Smooth muscle cell (in vitro differentiated cells): ENCODE measurements at regions not wholly inside any gene's neighbourhood (a gene's known extent, or its start where the extent isn't known, plus 50 kb on each side); places are given as distances from the start of the nearest gene placed in this dataset.

ENCODE experiments used
- DNase-seq: peaks from one replicate; lab custom pipeline; 2025; ENCODE audit not compliant: unreplicated experiment; lab: John Stamatoyannopoulos, UW
- H2AFZ ChIP-seq: fragments of 200-600 bp; sonication (generic); 2 replicates; pipeline ENCODE4 v1.6.0; 2016; ENCODE audit warnings: antibody characterized with exemption, low read depth, mild to moderate bottlenecking
- H3F3A ChIP-seq: fragments of 200-600 bp; sonication (generic); 2 replicates; pipeline ENCODE4 v1.6.0; 2017; ENCODE audit warnings: antibody characterized with exemption, low read depth
- H3K27ac ChIP-seq: fragments of 200-600 bp; sonication (generic); 2 replicates; pipeline ENCODE4 v1.5.1; 2016; ENCODE audit warnings: low read depth, mild to moderate bottlenecking
- H3K27me3 ChIP-seq: fragments of 200-600 bp; sonication (generic); 2 replicates; pipeline ENCODE4 v1.6.1; 2016; ENCODE audit warnings: low read depth, mild to moderate bottlenecking
- H3K36me3 ChIP-seq: fragments of 200-600 bp; sonication (generic); 2 replicates; pipeline ENCODE4 v1.5.1; 2016; ENCODE audit warnings: low read depth
- H3K4me1 ChIP-seq: fragments of 200-600 bp; sonication (generic); 2 replicates; pipeline ENCODE4 v1.5.1; 2016; ENCODE audit warnings: low read depth
- H3K4me2 ChIP-seq: fragments of 200-600 bp; sonication (generic); 2 replicates; pipeline ENCODE4 v1.6.0; 2016; ENCODE audit warnings: mild to moderate bottlenecking
- H3K4me3 ChIP-seq: fragments of 200-600 bp; sonication (generic); 2 replicates; pipeline ENCODE4 v1.5.1; 2016; ENCODE audit warnings: mild to moderate bottlenecking
- H3K79me2 ChIP-seq: fragments of 200-600 bp; sonication (generic); 2 replicates; pipeline ENCODE4 v1.6.0; 2016; ENCODE audit warnings: low read depth, mild to moderate bottlenecking
- H3K9ac ChIP-seq: fragments of 200-600 bp; sonication (generic); 2 replicates; pipeline ENCODE4 v1.6.0; 2016; ENCODE audit warnings: low read depth
- H3K9me3 ChIP-seq: fragments of 200-600 bp; sonication (generic); replicated peaks from 2 replicates; pipeline ENCODE4 v1.5.1; 2016; ENCODE audit warnings: low read depth
- H4K20me1 ChIP-seq: fragments of 200-600 bp; sonication (generic); 2 replicates; pipeline ENCODE4 v1.6.0; 2016; ENCODE audit warnings: low read depth
- WGBS: methylation state at CpG from one replicate; pipeline ENCODE4 v1.1.7; 2016; ENCODE audit warnings: low lambda C conversion rate; 5-methylcytosine and 5-hydroxymethylcytosine counted together
- TF ChIP-seq, protein P1 (sequence below): fragments of 200-600 bp; sonication (generic); IDR thresholded peaks from 2 replicates; pipeline ENCODE4 v1.5.1; 2017; ENCODE audit warnings: borderline replicate concordance, mild to moderate bottlenecking, antibody characterized with exemption; ENCODE audit not compliant: insufficient read depth, poor library complexity, severe bottlenecking

- peak overlapping the region; percentile 93 for H3K27ac ChIP-seq
- no peaks in the 10 kb centered on the region for H3K36me3 ChIP-seq
- 33% methylated on average over 8 of the region's 8 CpGs for WGBS
- peak overlapping the region; percentile 46 for H3K4me3 ChIP-seq
- no peaks in the 10 kb centered on the region for H3K9me3 ChIP-seq
- TF ChIP-seq, protein P1, sequence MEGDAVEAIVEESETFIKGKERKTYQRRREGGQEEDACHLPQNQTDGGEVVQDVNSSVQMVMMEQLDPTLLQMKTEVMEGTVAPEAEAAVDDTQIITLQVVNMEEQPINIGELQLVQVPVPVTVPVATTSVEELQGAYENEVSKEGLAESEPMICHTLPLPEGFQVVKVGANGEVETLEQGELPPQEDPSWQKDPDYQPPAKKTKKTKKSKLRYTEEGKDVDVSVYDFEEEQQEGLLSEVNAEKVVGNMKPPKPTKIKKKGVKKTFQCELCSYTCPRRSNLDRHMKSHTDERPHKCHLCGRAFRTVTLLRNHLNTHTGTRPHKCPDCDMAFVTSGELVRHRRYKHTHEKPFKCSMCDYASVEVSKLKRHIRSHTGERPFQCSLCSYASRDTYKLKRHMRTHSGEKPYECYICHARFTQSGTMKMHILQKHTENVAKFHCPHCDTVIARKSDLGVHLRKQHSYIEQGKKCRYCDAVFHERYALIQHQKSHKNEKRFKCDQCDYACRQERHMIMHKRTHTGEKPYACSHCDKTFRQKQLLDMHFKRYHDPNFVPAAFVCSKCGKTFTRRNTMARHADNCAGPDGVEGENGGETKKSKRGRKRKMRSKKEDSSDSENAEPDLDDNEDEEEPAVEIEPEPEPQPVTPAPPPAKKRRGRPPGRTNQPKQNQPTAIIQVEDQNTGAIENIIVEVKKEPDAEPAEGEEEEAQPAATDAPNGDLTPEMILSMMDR = no peak
- peak overlapping the region; percentile 84 for H3K4me2 ChIP-seq
- DNase-seq = no peak
- peaks cover 50% of the 10 kb centered on the region for H3K79me2 ChIP-seq
- H3F3A ChIP-seq = peaks cover 19% of the 10 kb centered on the region
- H2AFZ ChIP-seq = no peak overlapping the region
- H3K27me3 ChIP-seq = no peaks in the 10 kb centered on the region
- peaks cover 35% of the 10 kb centered on the region for H4K20me1 ChIP-seq
- H3K9ac ChIP-seq = peak overlapping the region; percentile 81
- H3K4me1 ChIP-seq = peaks cover 60% of the 10 kb centered on the region
Measured at GRCh38 chr9:110125763-110126351, 82.1 kb downstream of the C9orf152 start.

- TF ChIP-seq, protein P1 = no peak
- Histone ChIP-seq H3K9ac (peak overlapping the region; percentile 81), H3K4me1 (peaks cover 67% of the 10 kb centered on the region), H4K20me1 (peaks cover 42% of the 10 kb centered on the region), H3K27ac (peak overlapping the region; percentile 93), H3K9me3 (no peaks in the 10 kb centered on the region), H2AFZ (no peak overlapping the region), H3K4me2 (peak overlapping the region; percentile 84), H3K27me3 (no peaks in the 10 kb centered on the region), H3K4me3 (peak overlapping the region; percentile 46), H3K36me3 (no peaks in the 10 kb centered on the region), H3F3A (peaks cover 19% of the 10 kb centered on the region), H3K79me2 (peaks cover 57% of the 10 kb centered on the region)
- DNase-seq = no peak
- WGBS = 63% methylated on average over 7 of the region's 7 CpGs
Measured at GRCh38 chr9:110126499-110126941, 81.4 kb downstream of the C9orf152 start.

- peaks cover 61% of the 10 kb centered on the region for H3K79me2 ChIP-seq
- no peaks in the 10 kb centered on the region for H3K36me3 ChIP-seq
- H3K27me3 ChIP-seq = no peaks in the 10 kb centered on the region
- peak overlapping the region; percentile 81 for H3K9ac ChIP-seq
- no peak for DNase-seq
- H4K20me1 ChIP-seq = peaks cover 47% of the 10 kb centered on the region
- TF ChIP-seq, protein P1 = no peak
- peaks cover 19% of the 10 kb centered on the region for H3F3A ChIP-seq
- H3K4me1 ChIP-seq = peaks cover 69% of the 10 kb centered on the region
- H3K9me3 ChIP-seq = no peaks in the 10 kb centered on the region
- H3K4me3 ChIP-seq = peak overlapping the region; percentile 46
- WGBS = 29% methylated on average over 23 of the region's 23 CpGs
- H3K27ac ChIP-seq = peak overlapping the region; percentile 93
- H3K4me2 ChIP-seq = peak overlapping the region; percentile 84
- no peak overlapping the region for H2AFZ ChIP-seq
Measured at GRCh38 chr9:110126986-110127864, 80.7 kb downstream of the C9orf152 start.
